ENCODE measurements at regions not wholly inside any gene's neighbourhood (a gene's known extent, or its start where the extent isn't known, plus 50 kb on each side); places are given as distances from the start of the nearest gene placed in this dataset.
"Not testable (repeated sequence)": the region's sequence is repeated elsewhere in the genome, so short reads cannot be mapped to it uniquely, and the experiment has no call there.

GRCh38 chr16:33974557-33974956, 515.1 kb downstream of the TP53TG3F start:
- TF ChIP-seq, protein P1, sequence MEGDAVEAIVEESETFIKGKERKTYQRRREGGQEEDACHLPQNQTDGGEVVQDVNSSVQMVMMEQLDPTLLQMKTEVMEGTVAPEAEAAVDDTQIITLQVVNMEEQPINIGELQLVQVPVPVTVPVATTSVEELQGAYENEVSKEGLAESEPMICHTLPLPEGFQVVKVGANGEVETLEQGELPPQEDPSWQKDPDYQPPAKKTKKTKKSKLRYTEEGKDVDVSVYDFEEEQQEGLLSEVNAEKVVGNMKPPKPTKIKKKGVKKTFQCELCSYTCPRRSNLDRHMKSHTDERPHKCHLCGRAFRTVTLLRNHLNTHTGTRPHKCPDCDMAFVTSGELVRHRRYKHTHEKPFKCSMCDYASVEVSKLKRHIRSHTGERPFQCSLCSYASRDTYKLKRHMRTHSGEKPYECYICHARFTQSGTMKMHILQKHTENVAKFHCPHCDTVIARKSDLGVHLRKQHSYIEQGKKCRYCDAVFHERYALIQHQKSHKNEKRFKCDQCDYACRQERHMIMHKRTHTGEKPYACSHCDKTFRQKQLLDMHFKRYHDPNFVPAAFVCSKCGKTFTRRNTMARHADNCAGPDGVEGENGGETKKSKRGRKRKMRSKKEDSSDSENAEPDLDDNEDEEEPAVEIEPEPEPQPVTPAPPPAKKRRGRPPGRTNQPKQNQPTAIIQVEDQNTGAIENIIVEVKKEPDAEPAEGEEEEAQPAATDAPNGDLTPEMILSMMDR (IDR thresholded peaks at IDR 0.05; ENCODE audit: extremely low read depth in 1 of 2, insufficient read depth in 1 of 2, low read depth in 1 of 2, low read length in 2 of 2) = not testable (repeated sequence)
- TF ChIP-seq POLR2A (IDR thresholded peaks at IDR 0.05; ENCODE audit: low read depth, low read length); POLR2AphosphoS5 (IDR thresholded peaks at IDR 0.05; ENCODE audit: insufficient read depth, low read depth, low read length); FOS (IDR thresholded peaks at IDR 0.05; ENCODE audit: borderline replicate concordance, insufficient read depth, low read length); JUN (IDR thresholded peaks at IDR 0.05; ENCODE audit: borderline replicate concordance, insufficient read depth, insufficient read length, low read depth): not testable (repeated sequence)
- TF ChIP-seq, protein P2, sequence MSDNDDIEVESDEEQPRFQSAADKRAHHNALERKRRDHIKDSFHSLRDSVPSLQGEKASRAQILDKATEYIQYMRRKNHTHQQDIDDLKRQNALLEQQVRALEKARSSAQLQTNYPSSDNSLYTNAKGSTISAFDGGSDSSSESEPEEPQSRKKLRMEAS (IDR thresholded peaks at IDR 0.05; ENCODE audit: insufficient read depth, insufficient read length) = not testable (repeated sequence)

All from endothelial cell of umbilical vein (primary cell).